ENCODE measurements at regions not wholly inside any gene's neighbourhood (a gene's known extent, or its start where the extent isn't known, plus 50 kb on each side); places are given as distances from the start of the nearest gene placed in this dataset.
A peak's percentile ranks its signal among the peaks of the same experiment; 100 is the strongest.

DNA sequence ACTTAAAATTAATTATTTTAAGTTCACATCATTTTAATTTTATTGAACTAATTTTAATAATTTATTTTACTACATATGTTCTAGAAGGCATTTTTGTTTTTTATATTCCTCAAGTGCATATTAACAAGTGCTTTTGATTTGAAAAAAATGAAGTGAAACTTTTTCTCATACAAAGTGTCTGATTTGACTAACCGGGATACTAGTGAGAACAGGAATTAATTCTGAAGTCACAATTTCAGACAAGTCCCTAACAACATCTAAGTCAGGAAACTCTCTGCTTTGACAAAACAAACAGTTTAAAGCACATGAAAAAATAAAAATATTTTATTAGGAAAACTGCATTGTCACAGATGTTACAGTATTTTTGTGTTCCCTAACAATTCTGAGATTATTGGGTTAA lies 1166.3 kb upstream of the CITED2 start:
- peaks cover 4% of the 10 kb centered on the region; the same call in 1 of the 2 replicates for H3K9me3 ChIP-seq (ENCODE audit: insufficient read depth, low read depth)
- no peaks in the 10 kb centered on the region for H3K79me2 ChIP-seq (ENCODE audit: low read depth)
- H3K36me3 ChIP-seq (ENCODE audit: low read depth): no peaks in the 10 kb centered on the region
- H3K4me2 ChIP-seq: no peak overlapping the region
- no peaks in the 10 kb centered on the region for H4K20me1 ChIP-seq (ENCODE audit: insufficient read depth)
- BruUV-seq (replicated peaks): no TSS peak
- H3K27ac ChIP-seq: no peak overlapping the region
- TF ChIP-seq, protein P1, sequence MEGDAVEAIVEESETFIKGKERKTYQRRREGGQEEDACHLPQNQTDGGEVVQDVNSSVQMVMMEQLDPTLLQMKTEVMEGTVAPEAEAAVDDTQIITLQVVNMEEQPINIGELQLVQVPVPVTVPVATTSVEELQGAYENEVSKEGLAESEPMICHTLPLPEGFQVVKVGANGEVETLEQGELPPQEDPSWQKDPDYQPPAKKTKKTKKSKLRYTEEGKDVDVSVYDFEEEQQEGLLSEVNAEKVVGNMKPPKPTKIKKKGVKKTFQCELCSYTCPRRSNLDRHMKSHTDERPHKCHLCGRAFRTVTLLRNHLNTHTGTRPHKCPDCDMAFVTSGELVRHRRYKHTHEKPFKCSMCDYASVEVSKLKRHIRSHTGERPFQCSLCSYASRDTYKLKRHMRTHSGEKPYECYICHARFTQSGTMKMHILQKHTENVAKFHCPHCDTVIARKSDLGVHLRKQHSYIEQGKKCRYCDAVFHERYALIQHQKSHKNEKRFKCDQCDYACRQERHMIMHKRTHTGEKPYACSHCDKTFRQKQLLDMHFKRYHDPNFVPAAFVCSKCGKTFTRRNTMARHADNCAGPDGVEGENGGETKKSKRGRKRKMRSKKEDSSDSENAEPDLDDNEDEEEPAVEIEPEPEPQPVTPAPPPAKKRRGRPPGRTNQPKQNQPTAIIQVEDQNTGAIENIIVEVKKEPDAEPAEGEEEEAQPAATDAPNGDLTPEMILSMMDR (conservative IDR thresholded peaks at IDR 0.05): no peak
- TF ChIP-seq EZH2 (IDR thresholded peaks at IDR 0.05; ENCODE audit: low read depth): no peak
- H3K27me3 ChIP-seq (ENCODE audit: insufficient read depth, low read depth): no peaks in the 10 kb centered on the region
- intact Hi-C loops (cut with micrococcal nuclease; ENCODE audit: unreplicated experiment): no loop called here
- no peak for DNase-seq
- ChIA-PET CTCF (no interaction called here), POLR2A (ENCODE audit: unreplicated experiment) (interaction anchor here (0.7 kb wide), 1 partner anchor 1164 kb away, joined by 3 read pairs; no protein-coding TSS in a partner anchor)
- H3F3A ChIP-seq (ENCODE audit: insufficient read depth, low read depth): peaks cover 12% of the 10 kb centered on the region; the same call in 1 of the 2 replicates
- no peak overlapping the region for H3K4me3 ChIP-seq
- H3K4me1 ChIP-seq (replicated peaks; ENCODE audit: insufficient read depth): peaks cover 25% of the 10 kb centered on the region
- no peak overlapping the region for H2AFZ ChIP-seq
- H3K9me2 ChIP-seq (ENCODE audit: insufficient read depth): no peaks in the 10 kb centered on the region; the same call in 1 of the 2 replicates

GRCh38 chr6:140538926-140539325 lies 1164.5 kb upstream of the CITED2 start:
- TF ChIP-seq, protein P1 (conservative IDR thresholded peaks at IDR 0.05): no peak
- TF ChIP-seq EZH2 (IDR thresholded peaks at IDR 0.05; ENCODE audit: low read depth): no peak
- Histone ChIP-seq H3K36me3 (ENCODE audit: low read depth) (no peaks in the 10 kb centered on the region), H3K4me2 (no peak overlapping the region), H3K79me2 (ENCODE audit: low read depth) (no peaks in the 10 kb centered on the region), H3F3A (ENCODE audit: insufficient read depth, low read depth) (peaks cover 12% of the 10 kb centered on the region; the same call in 1 of the 2 replicates), H2AFZ (0 out of 2 replicates have a peak overlapping the region, but pooled peaks have one; percentile 11), H4K20me1 (ENCODE audit: insufficient read depth) (no peaks in the 10 kb centered on the region), H3K27me3 (ENCODE audit: insufficient read depth, low read depth) (no peaks in the 10 kb centered on the region), H3K9me3 (ENCODE audit: insufficient read depth, low read depth) (peaks cover 4% of the 10 kb centered on the region; the same call in 1 of the 2 replicates), H3K4me3 (no peak overlapping the region), H3K9me2 (ENCODE audit: insufficient read depth) (no peaks in the 10 kb centered on the region; the same call in 1 of the 2 replicates), H3K27ac (peak overlapping the region; percentile 76), H3K4me1 (replicated peaks; ENCODE audit: insufficient read depth) (peaks cover 25% of the 10 kb centered on the region)
- POLR2A ChIA-PET (ENCODE audit: unreplicated experiment): no interaction called here
- no peak for DNase-seq
- BruUV-seq (replicated peaks): no TSS peak
- CTCF ChIA-PET: no interaction called here
- intact Hi-C loops (cut with micrococcal nuclease; ENCODE audit: unreplicated experiment): loop anchor here (2.0 kb wide), 2 partner anchors 16 to 76 kb away; no protein-coding TSS in a partner anchor

DNA sequence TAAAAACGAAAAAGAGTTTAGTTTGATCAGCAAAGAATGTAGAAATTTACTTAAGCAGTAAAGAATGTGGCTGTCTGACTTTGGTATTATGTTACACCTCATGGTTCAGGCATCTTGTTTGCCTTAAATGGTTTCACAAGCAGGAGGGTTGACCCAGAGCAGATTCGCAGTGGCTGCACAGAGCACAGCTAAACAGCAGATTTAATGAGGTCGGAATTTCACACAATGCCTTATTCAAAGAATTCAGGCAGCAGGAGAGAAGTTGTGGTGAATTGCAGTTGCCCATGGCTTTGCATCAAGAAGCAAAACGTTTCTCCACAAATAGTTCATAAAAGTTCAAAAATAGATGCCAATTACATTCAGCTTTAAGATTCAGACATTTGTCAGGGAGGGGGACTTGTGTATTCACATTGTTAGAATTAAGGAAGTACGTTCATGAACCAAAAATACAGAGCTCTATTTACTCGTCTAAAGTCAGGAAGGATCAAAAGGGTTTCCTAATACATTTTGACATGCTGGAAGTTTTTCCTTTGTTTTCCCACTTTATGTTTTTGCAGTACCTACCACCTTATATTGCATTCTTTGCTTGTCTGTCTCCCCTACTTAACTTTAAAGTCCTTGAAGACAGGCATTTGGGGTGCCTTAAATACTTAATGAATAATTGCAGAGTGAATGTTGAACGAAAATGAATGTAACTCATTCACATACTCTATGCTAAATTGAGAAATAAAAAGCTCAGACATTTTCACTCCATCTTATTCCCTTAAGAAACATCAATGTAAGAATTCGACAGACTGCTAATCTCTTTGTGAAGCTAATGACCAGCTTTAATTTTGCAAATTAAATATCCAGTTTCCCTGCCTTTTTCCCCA lies 1163.6 kb upstream of the CITED2 start:
- TF ChIP-seq, protein P1 (conservative IDR thresholded peaks at IDR 0.05): no peak
- no peak for TF ChIP-seq EZH2 (IDR thresholded peaks at IDR 0.05; ENCODE audit: low read depth)
- no peaks in the 10 kb centered on the region for H3K36me3 ChIP-seq (ENCODE audit: low read depth)
- BruUV-seq (replicated peaks): TSS peak; percentile 94
- no peaks in the 10 kb centered on the region; the same call in 1 of the 2 replicates for H3K9me2 ChIP-seq (ENCODE audit: insufficient read depth)
- H3K27me3 ChIP-seq (ENCODE audit: insufficient read depth, low read depth): no peaks in the 10 kb centered on the region
- POLR2A ChIA-PET (ENCODE audit: unreplicated experiment): interaction anchor here (0.7 kb wide), 3 partner anchors 35 to 725 kb away, joined by 3 to 4 read pairs (median 3); no protein-coding TSS in a partner anchor
- H3F3A ChIP-seq (ENCODE audit: insufficient read depth, low read depth): peaks cover 12% of the 10 kb centered on the region; the same call in 1 of the 2 replicates
- H3K4me1 ChIP-seq (replicated peaks; ENCODE audit: insufficient read depth): peaks cover 25% of the 10 kb centered on the region
- peak; percentile 63 to 87 for DNase-seq
- peaks cover 4% of the 10 kb centered on the region; the same call in 1 of the 2 replicates for H3K9me3 ChIP-seq (ENCODE audit: insufficient read depth, low read depth)
- H2AFZ ChIP-seq: peak overlapping the region; percentile 53; the same call in 1 of the 2 replicates
- H3K27ac ChIP-seq: peak overlapping the region; percentile 76
- intact Hi-C loops (cut with micrococcal nuclease; ENCODE audit: unreplicated experiment): loop anchor here (2.0 kb wide), 2 partner anchors 17 to 75 kb away; no protein-coding TSS in a partner anchor
- H3K4me3 ChIP-seq: peak overlapping the region; percentile 16; the same call in 1 of the 2 replicates
- H3K4me2 ChIP-seq: peak overlapping the region; percentile 54
- CTCF ChIA-PET: no interaction called here
- no peaks in the 10 kb centered on the region for H4K20me1 ChIP-seq (ENCODE audit: insufficient read depth)
- H3K79me2 ChIP-seq (ENCODE audit: low read depth): no peaks in the 10 kb centered on the region

Measured in PC-9 (cell line).